T-helper 1 cell treated with Interleukin-12 subunit alpha and Interleukin-12 subunit beta and Interleukin-4 antibody, amounts not matched to agents 30 μg/mL and 1 μg/mL, for 36 hours (primary cell): ENCODE measurements at regions not wholly inside any gene's neighbourhood (a gene's known extent, or its start where the extent isn't known, plus 50 kb on each side); places are given as distances from the start of the nearest gene placed in this dataset.
"Not testable (repeated sequence)": the region's sequence is repeated elsewhere in the genome, so short reads cannot be mapped to it uniquely, and the experiment has no call there.

ENCODE experiments used
- H3K27ac Mint-ChIP-seq: one replicate; pipeline ENCODE4 v1.8.0; 2021; ENCODE audit warnings: mild to moderate bottlenecking, mixed read lengths
- H3K27me3 Mint-ChIP-seq: one replicate; pipeline ENCODE4 v1.8.0; 2021; ENCODE audit warnings: low read depth, mixed read lengths
- H3K36me3 Mint-ChIP-seq: one replicate; pipeline ENCODE4 v1.8.0; 2021; ENCODE audit warnings: low read depth, mixed read lengths
- H3K4me1 Mint-ChIP-seq: one replicate; pipeline ENCODE4 v1.8.0; 2021; ENCODE audit warnings: low read depth, mixed read lengths
- H3K4me3 Mint-ChIP-seq: one replicate; pipeline ENCODE4 v1.8.0; 2021; ENCODE audit warnings: mild to moderate bottlenecking, moderate library complexity, mixed read lengths
- H3K9me3 Mint-ChIP-seq: one replicate; pipeline ENCODE4 v1.8.0; 2021; ENCODE audit warnings: mixed read lengths

GRCh38 chr18:10249270-10249669 is 205.2 kb upstream of the APCDD1 start:
- Mint-ChIP-seq H3K27ac (no peak overlapping the region), H3K4me3 (no peak overlapping the region), H3K36me3 (no peaks in the 10 kb centered on the region), H3K27me3 (no peaks in the 10 kb centered on the region), H3K9me3 (no peaks in the 10 kb centered on the region), H3K4me1 (no peaks in the 10 kb centered on the region)

GRCh38 chr18:10249801-10250200 is 204.6 kb upstream of the APCDD1 start:
- H3K4me1 Mint-ChIP-seq = no peaks in the 10 kb centered on the region
- no peak overlapping the region for H3K27ac Mint-ChIP-seq

GRCh38 chr18:10252494-10252893 is 201.9 kb upstream of the APCDD1 start:
- Mint-ChIP-seq H3K27ac (no peak overlapping the region), H3K9me3 (no peaks in the 10 kb centered on the region), H3K4me3 (no peak overlapping the region), H3K4me1 (no peaks in the 10 kb centered on the region), H3K27me3 (no peaks in the 10 kb centered on the region), H3K36me3 (no peaks in the 10 kb centered on the region)

More at GRCh38 chr18:10249801-10250200, 204.6 kb upstream of the APCDD1 start:
- no peaks in the 10 kb centered on the region for H3K27me3 Mint-ChIP-seq
- no peaks in the 10 kb centered on the region for H3K9me3 Mint-ChIP-seq
- H3K4me3 Mint-ChIP-seq = no peak overlapping the region
- H3K36me3 Mint-ChIP-seq = no peaks in the 10 kb centered on the region

GRCh38 chr18:10252952-10253705 is 201.3 kb upstream of the APCDD1 start:
- no peak overlapping the region for H3K4me3 Mint-ChIP-seq

GRCh38 chr18:10256276-10256675 is 198.2 kb upstream of the APCDD1 start:
- not testable (repeated sequence) for H3K9me3 Mint-ChIP-seq, H3K4me3 Mint-ChIP-seq, H3K4me1 Mint-ChIP-seq, H3K27ac Mint-ChIP-seq, H3K36me3 Mint-ChIP-seq, H3K27me3 Mint-ChIP-seq

More at GRCh38 chr18:10252952-10253705, 201.3 kb upstream of the APCDD1 start:
- Mint-ChIP-seq H3K9me3 (no peaks in the 10 kb centered on the region), H3K4me1 (no peaks in the 10 kb centered on the region), H3K27me3 (no peaks in the 10 kb centered on the region), H3K36me3 (no peaks in the 10 kb centered on the region), H3K27ac (no peak overlapping the region)

- Mint-ChIP-seq H3K4me1 (no peaks in the 10 kb centered on the region), H3K27me3 (no peaks in the 10 kb centered on the region), H3K9me3 (no peaks in the 10 kb centered on the region), H3K27ac (no peak overlapping the region), H3K36me3 (no peaks in the 10 kb centered on the region), H3K4me3 (no peak overlapping the region)
Observed at GRCh38 chr18:10258836-10259474, 195.5 kb upstream of the APCDD1 start.

- Mint-ChIP-seq H3K27ac (no peak overlapping the region), H3K9me3 (no peaks in the 10 kb centered on the region), H3K36me3 (no peaks in the 10 kb centered on the region), H3K4me3 (no peak overlapping the region), H3K4me1 (no peaks in the 10 kb centered on the region), H3K27me3 (no peaks in the 10 kb centered on the region)
Observed at GRCh38 chr18:10259901-10260300, 194.5 kb upstream of the APCDD1 start.

GRCh38 chr18:10261344-10262276 is 192.8 kb upstream of the APCDD1 start:
- Mint-ChIP-seq H3K9me3 (no peaks in the 10 kb centered on the region), H3K4me3 (no peak overlapping the region), H3K36me3 (no peaks in the 10 kb centered on the region), H3K4me1 (no peaks in the 10 kb centered on the region), H3K27me3 (no peaks in the 10 kb centered on the region), H3K27ac (no peak overlapping the region)

GRCh38 chr18:10262566-10262965 is 191.9 kb upstream of the APCDD1 start:
- Mint-ChIP-seq H3K4me1 (no peaks in the 10 kb centered on the region), H3K27ac (no peak overlapping the region), H3K4me3 (no peak overlapping the region), H3K9me3 (no peaks in the 10 kb centered on the region), H3K27me3 (no peaks in the 10 kb centered on the region), H3K36me3 (no peaks in the 10 kb centered on the region)

- Mint-ChIP-seq H3K27me3 (no peaks in the 10 kb centered on the region), H3K36me3 (no peaks in the 10 kb centered on the region), H3K27ac (no peak overlapping the region), H3K4me1 (no peaks in the 10 kb centered on the region), H3K4me3 (no peak overlapping the region), H3K9me3 (no peaks in the 10 kb centered on the region)
Observed at GRCh38 chr18:10264260-10264659, 190.2 kb upstream of the APCDD1 start.

- no peak overlapping the region for H3K4me3 Mint-ChIP-seq
- no peaks in the 10 kb centered on the region for H3K9me3 Mint-ChIP-seq
- no peaks in the 10 kb centered on the region for H3K27me3 Mint-ChIP-seq
- H3K27ac Mint-ChIP-seq = no peak overlapping the region
- no peaks in the 10 kb centered on the region for H3K36me3 Mint-ChIP-seq
- no peaks in the 10 kb centered on the region for H3K4me1 Mint-ChIP-seq
Observed at GRCh38 chr18:10265560-10266333, 188.7 kb upstream of the APCDD1 start.

- H3K27ac Mint-ChIP-seq = no peak overlapping the region
- no peaks in the 10 kb centered on the region for H3K4me1 Mint-ChIP-seq
- no peaks in the 10 kb centered on the region for H3K27me3 Mint-ChIP-seq
- H3K9me3 Mint-ChIP-seq = no peaks in the 10 kb centered on the region
- H3K36me3 Mint-ChIP-seq = no peaks in the 10 kb centered on the region
- H3K4me3 Mint-ChIP-seq = no peak overlapping the region
Observed at GRCh38 chr18:10266334-10266590, 188.2 kb upstream of the APCDD1 start.

GRCh38 chr18:10269261-10269660 is 185.2 kb upstream of the APCDD1 start:
- Mint-ChIP-seq H3K4me1 (no peaks in the 10 kb centered on the region), H3K4me3 (no peak overlapping the region), H3K27me3 (no peaks in the 10 kb centered on the region), H3K36me3 (no peaks in the 10 kb centered on the region), H3K9me3 (no peaks in the 10 kb centered on the region), H3K27ac (no peak overlapping the region)

GRCh38 chr18:10270151-10270571 is 184.3 kb upstream of the APCDD1 start:
- no peaks in the 10 kb centered on the region for H3K4me1 Mint-ChIP-seq
- H3K36me3 Mint-ChIP-seq = no peaks in the 10 kb centered on the region
- no peaks in the 10 kb centered on the region for H3K9me3 Mint-ChIP-seq
- H3K4me3 Mint-ChIP-seq = no peak overlapping the region
- no peak overlapping the region for H3K27ac Mint-ChIP-seq
- no peaks in the 10 kb centered on the region for H3K27me3 Mint-ChIP-seq
